NCI-H1694 treated with DMSO at 0.1 percent for 48 hours (cell line): ENCODE measurements at regions not wholly inside any gene's neighbourhood (a gene's known extent, or its start where the extent isn't known, plus 50 kb on each side); places are given as distances from the start of the nearest gene placed in this dataset.
"Not testable (repeated sequence)": the region's sequence is repeated elsewhere in the genome, so short reads cannot be mapped to it uniquely, and the experiment has no call there.

Source experiments
- DNase-seq: peaks from one replicate; lab custom pipeline; 2025; lab: John Stamatoyannopoulos, UW

DNA sequence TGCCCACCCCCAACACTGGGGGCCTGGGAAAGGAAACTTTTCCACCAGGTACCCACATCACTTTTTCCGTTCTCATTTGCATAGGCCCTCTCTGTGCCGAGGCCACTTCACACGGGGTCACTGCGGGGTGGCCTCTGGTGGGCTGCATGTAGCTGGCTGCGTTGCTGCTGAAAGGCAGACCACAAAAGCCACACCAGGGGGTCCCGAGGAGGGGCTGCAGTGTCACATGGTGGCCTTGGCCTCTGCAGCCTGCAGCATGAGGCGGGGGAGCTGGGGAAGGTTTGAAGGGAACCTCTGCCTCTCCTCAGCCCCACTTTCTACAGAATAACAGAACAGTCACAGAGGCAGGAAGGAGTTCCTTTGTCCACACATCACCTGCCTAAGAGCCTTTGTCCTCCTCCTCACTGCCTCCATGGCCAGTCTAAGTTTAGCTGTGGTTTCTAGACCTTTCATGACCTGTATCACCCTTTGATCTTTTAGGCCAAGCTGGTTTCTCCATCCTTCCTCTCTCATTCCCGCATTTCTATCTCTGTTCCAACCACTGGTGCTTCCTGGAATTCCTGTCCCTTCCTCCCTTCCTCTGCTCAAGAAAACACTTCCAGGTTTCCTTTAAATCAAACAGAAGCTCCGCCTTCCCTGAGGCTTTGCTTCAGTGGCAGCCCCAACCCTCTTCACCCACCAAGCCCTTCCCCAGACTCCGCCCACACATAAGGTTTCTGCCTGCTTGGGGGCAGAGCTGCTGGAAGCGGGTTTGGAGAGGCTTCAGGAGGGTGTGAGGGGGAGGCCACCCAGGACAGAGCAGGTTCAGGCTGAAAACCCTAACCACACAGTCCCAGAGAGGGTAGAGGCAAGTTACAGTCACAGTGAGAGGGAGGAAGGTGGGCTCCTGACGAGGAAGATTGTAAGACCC, 150.7 kb upstream of the TLE3 start:
- DNase-seq, result no peak

DNA sequence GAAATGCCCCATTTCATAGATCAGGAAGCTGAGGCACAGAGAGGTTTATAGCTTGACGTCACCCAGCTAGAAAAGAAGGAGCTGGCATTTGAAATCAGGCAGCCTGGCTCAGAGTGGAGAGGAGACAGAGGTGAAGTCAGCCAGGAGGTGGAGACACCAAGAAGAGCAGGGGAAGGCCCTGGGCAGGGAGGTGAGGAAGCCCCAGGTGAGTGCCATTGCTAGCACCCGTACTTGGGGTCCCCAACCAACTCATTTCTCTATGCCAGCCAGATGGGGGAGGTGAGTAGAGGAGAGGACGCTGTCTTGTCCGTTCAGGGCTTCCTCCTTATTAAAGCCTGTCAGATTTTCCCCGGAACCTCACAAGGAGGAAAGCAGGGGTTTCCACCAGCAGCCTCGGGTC, 149.6 kb upstream of the TLE3 start:
- no peak for DNase-seq

DNA sequence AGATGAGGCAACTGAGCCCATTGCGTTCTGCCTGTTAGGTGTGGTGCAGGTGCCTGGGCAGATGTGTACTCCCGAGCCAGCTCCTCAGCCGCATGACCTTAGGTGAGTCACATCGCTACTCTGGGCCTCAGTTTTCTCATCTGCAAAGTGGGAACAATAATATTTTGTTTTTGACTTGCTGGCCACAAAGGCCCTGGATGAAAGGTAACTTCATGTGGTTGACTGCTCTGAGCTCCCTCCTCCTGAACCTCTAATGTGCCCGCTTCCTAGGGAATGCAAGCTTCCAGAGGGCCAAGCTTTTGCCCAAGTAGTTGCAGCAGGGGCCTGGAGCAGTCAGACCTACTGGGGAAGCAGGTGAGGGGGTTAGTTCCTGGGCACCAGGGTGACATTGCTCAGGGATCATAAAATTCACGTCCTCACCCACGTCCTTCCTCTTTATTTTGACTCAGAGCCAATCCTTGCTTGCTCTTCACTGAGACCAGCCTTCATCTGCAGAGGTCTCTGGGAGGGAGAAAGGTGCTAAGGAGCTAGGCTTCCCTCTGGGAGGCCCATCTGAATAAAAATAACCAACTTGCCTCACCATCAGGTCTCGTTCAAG, 149.0 kb upstream of the TLE3 start:
- no peak for DNase-seq

DNA sequence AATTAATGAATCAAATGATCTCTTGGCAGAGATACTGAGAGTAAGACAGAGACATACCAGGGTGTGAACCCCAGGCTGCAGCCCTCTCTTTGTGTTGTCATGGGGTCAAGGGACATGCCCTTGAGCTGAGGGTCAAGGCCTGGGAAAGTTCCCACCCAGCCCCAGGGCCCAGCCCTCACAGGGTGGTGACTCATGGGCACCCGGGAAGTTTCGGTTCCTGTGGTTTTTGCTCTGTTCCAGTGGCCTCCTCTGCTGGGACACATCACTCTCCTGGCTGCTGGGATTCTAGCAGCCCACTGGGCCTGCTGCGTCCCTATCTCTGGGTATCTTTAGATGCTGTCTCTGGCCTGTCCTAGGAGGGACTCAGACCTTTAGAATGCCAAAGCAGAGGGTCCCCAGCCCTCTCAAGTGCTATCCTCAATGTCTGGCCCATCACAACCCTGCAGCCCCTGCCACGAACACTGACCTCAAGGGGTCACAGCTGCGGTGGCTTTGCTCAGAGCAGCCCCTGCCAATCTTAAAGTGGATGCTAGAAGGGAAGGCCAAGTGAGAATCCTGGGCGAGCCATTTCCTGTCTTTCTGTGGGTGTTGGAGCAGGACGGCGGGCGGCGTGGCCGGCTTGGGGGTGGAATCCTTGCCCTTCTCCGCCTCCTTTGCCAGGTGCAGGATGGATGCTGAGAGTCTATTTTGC, 148.4 kb upstream of the TLE3 start:
- no peak for DNase-seq

DNA sequence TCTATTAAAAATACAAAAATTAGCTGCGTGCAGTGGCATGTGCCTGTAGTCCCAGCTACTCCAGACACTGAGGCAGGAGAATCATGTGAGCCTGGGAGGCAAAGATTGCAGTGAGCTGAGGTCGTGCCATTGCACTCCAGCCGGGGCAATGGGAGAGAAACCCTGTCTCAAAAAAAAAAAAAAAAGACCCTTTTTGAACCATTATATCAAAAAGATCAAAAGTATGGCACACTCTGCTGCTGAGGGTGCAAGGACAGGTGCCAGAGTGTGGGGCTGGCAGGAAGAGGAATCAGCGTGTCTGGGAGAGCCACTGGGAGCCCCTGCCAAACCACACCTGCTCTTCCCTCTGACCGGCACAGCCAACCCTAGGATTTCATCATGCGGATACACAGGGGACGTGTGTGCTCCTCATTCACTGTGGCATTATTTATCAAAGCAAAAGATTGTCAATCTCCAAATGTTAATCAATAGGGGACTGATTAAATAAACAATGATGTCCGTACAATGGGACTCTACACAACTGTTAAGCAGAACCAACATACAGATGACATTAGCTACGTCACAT, 147.3 kb upstream of the TLE3 start:
- no peak for DNase-seq

DNA sequence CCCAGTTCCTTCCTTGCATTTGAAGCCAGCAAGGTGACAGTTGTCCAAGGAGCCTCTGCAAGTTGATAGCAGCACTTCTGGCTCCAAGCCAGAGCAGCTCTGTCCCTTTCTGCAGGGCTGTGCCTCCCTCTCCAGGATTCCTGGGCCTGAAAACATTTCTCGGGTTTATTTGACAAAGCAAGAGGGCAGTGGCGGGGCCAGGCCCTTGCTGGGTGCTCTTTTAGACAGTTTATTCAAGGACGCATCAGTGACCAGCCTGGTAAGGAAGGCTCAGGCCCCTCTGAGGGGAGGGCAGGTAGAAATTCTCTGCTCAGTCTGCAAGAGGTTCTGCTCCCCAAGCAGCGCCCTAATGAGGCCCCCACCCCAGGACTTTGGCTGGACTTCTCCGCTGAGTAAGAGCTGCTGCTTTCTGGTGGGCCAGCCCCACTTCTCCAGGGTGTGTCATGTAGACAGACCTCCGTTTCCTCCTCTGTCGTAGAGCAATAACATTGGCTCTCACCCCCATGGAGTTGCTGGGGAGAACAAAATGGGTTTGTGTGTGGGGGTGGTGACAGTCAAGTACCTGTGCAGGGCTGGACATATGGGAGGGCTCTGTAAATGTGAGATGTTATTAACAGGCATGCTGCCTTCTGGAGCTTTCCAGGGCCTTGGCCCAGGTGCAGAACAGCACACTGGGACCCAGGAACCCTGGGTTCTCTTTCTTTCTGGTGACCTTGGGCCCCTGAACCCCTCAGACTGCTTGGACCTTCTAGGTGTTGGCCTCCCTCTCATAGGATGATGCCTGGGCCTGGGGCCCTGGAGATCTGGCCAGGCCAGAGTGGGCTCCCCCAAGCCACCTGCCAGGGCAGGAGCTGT, 146.2 kb upstream of the TLE3 start:
- DNase-seq, result no peak

DNA sequence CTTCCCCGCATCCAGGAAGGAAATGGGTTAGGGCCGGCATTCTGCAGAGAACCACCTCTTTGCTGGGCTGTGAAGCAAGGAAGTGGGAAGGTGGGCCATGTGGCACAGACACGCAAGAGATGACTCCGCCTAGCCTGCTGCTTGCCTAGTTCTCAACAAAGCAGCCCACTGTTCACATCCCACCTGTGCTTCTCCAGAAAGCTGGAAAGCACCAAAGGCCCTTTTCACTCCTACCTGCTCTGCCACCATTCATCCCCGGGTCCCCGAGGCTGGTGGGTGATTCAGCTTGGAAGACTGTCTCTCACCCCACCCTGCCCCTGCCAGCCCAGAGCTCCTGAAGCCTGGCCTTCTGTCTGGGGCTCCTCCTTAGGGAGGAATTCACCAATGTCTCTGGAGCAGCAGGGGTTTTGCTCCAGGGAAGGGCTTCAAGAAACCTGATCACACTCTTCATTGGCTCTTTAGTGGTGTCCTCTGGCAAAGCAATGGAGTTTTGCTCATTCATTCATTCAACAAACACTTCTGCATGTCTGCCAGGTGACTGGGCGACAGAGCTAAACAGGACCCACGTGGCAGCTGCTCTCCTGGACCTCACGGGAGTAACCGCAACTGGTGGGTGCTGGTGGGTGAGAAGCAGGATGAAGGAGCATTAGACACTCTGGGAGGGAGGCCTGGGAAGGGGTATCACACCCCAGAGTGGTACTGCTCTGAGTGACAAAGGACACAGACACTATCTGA, 145.4 kb upstream of the TLE3 start:
- no peak for DNase-seq

DNA sequence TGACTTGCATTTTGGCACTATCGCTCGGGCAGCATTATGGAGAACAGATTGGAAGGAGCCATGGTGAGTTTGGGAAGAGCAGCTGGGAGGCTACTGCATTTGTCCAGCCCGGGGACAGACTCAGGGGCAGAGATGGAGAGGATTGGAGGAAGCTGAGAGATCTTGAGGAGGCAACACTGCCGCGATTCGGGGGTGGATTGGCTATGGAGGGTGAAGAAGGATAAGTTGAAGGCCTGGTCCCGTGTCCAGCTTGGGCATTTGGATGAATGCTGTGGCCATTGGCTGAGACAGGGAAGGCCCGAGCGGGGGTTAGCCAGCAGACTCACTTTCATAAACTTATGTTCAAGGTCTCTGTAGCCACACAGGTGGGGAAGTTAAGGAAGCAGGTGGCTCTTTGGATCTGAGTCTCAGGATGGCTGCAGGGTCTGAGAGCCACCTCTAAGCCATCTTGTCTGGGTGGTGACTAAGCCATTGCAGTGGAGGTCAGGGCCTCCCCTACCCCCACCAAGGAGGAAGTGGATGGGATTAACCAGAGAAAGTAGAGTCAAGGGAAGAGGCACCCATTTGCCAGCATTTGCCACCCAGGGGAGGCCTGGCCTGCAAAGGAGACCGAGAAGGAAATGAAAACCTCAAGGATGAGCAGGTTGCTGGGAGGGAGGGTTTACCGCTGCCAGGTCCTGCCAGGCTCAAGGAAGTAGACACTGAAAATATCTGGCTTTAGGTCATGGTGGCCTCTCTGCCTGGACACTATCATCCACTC, 144.0 kb upstream of the TLE3 start:
- DNase-seq, result no peak

DNA sequence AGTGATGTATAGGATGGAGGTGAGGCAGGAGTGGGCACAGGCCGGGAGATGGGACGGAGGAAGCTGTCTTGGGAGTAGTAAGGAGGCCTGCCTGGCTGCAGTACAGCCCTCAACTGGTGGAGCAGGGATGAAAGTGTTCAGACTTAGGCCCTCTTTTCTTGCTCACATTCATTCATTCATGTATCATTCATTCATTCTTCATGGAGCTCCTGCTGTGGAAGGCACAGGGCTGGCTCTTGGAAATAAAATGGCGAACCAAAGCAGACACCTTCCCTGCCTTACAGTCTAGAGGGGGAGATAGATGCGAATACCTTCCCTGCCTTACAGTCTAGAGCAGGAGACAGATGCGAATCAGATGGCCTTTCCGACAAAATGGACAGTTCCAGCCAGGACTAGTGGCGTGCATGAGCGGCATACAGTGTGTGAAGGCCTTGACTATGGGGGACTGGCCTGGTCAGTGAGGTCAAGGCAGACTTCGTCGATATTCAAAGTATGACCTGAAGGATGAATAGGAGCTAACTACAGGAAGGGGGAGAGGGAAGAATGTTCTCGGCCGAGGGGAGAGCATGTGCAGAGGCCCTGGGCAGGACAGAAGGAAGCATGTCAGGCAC, 143.2 kb upstream of the TLE3 start:
- DNase-seq, result no peak

DNA sequence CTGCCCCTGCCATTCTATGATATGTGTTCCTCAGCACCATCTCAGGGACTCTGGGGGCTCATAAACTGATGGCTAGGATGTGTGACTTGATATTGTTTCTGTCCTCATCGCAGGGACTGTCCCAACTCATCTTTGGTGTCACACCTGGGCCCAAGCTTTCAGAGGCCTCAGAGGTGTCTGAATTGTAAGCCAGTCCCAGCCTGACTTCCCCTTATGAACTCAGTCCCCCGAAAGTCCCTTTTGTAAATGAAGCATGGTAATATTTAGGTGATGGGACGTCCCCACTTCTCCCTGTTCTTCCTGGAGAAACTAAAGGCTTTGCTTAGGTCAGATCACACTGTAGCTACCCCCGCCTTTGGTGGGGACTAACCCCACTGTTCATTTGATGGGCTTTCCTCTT, 142.4 kb upstream of the TLE3 start:
- no peak for DNase-seq

DNA sequence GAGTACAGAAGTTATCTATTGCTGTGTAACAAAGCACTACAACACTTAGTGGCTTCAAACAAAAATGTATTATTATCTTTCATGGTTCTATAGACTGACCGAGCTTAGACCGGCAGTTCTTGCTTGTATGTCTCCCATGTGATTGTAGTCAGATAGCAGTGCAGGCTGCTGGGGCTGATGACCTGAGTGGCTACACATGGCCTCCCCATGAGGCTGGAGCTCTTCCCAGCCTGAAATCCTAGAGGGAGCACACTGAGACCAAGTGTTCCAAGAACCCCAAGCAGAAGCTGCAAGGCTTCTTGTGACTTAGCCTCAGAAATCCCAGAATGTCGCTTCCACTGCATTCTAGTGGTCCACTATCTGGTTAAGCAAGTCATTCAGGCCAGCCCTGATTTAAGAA, 141.2 kb upstream of the TLE3 start:
- DNase-seq, result no peak

DNA sequence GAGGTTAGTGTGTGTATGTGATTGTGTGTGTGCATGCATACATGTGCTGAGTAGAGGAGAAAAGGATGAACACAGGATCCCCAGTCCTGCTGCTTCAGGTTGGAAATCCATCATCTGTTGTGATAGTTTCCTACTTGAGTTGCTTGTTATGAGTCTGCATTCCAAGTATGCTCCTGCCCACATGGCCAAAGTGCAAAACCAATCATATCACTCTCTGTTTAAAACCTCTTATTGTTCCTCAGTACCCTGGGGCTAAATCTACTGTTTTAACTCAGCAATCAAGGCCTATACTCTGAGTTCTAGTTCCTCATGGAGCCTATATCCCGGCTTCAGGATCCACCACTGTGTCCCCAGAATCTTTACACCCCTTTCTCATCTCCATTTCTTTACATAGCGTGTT, 139.9 kb upstream of the TLE3 start:
- no peak for DNase-seq

DNA sequence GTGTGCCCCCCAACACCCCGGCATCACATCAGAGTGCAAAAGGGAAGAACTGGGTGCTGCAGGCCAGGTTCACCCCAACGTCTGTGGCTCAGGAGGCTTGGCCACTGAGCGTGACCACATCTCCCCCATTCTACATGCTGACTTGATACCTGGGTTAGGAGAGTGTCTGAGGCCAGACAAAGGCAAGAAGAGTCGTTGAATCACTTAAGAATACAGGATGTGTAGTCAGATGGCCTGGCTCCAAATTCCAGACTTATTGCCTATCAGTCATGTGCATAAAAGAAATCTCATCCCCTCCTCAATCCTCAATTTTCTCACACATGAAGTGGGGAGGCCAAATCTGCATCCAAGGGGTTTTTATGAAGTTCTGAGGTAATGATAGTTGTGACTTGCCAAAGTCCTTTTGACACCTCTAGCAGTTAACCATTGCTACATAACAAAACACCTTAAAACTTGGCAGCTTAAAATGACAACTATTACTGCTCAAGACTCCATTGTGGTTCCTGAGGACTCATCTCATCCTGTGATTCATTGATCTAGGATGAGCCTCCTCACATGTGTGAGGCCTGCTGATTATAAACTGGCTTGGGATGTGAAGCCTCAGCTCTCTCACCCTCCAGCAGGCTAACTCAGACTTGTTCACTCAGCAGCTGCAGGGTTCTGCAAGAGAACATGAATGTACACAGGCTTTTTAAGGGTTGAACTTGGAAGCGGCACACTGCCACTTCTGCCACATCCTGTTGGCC, 138.8 kb upstream of the TLE3 start:
- no peak for DNase-seq

DNA sequence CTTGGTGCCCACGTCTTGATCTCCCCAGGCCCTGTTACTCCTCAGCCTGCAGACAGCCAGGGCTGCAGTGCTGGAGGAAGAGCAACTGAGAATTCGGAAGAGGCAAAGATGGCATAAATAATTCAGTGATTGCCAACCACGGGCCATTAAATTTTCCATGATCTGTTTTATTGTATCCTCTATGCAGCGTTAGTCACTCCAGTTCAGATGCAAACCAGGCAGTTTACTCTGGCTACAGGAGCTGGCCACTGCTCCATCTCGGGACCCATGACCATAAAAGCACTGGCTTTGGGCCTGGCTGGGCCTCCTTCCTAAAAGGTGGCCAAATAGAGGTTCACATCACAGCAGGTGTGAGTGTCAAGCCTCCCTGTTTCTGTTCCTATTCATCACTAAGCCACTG, 137.6 kb upstream of the TLE3 start:
- DNase-seq, result no peak

DNA sequence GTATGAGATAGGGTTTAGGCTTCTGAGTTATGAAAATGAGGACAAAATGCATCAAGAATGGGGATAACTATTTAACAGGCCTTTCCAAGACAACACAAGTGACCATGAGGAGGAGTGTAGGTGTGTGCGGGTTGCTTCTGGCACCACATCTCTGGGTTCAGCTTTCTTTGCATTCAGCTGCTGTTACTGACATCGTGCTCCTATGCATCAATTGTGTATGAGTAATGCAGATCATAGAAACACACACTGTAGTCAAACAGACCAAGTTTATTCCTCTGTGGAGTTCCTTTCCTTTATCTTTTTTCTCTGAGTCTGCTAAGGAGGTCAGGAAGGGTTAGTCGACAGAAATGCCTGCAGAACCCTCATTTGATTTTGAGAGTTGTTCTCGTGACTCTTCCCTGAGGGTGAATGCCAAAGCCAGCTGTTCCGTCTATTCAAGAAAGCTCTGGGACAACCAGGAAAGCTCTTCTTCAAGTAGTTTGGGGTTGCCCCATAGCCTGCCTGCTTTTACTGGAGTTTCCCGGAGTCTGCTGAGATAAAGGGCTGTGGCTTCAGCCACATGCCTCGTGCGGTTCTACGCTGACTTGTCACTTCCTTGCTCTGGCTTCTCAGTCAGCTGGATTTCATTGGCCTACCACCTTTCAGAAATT, 136.7 kb upstream of the TLE3 start:
- no peak for DNase-seq

DNA sequence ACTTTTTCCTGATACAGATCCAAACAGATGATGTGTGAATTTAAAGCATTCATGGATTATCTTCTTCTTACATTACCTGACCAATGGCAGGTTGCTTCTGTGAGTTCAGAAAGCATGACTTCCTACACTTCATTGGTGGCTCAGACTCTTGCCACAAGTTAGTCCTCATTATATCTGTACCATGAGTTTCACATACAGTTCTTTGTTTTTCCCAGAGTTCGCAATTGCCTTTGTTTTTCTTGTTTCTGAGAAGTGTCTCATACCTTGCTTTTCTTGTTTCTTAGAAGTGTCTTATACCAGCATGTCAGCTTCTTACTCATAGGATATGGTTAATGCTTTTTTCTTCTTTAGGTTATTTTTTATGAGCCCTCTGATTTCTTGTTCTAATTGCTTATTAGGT, 133.8 kb upstream of the TLE3 start:
- no peak for DNase-seq

DNA sequence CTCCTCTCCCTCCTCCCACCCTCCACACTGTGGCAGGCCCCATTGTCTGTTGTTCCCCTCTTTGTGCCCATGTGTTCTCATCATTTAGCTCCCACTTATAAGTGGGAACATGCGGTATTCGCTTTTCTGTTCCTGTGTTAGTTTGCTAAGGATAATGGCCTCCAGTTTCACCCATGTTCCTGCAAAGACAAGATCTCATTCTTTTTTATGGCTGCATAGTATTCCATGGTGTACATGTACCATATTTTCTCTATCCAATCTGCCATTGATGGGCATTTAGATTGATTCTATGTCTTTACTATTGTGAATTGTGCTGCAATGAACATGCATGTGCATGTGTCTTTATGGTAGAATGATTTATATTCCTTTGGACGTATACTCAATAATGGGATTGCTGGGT, 130.2 kb upstream of the TLE3 start:
- DNase-seq, result not testable (repeated sequence)

DNA sequence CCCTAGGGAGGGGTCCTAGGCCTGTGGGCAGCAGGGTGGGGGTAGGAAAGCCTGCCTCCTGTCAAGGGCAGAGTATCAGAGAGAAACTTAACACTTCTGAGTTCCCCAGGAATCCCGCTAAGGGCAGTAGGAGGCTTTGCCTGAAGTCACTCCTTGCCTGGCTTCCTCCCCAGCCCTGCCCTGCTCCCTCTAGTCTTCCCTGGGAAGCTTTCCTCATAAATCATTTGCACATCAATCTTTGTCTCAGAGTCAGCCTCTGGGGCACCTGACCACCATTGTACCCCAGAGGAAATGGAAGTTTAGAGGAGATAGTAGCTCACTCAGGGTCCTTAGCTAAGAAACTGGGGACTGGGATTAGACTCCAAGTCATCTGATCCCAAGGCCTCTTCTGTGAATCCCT, 129.4 kb upstream of the TLE3 start:
- DNase-seq, result no peak
